Gastroesophageal sphincter (tissue), 3 donors: ENCODE measurements at regions not wholly inside any gene's neighbourhood (a gene's known extent, or its start where the extent isn't known, plus 50 kb on each side); places are given as distances from the start of the nearest gene placed in this dataset.

ENCODE experiments used
- POLR2AphosphoS5 ChIP-seq: sonication (generic); formaldehyde crosslinking; IDR thresholded peaks from one replicate; pipeline ENCODE4 v1.6.1; 2017; ENCODE audit warnings: antibody characterized with exemption
- TF ChIP-seq, protein P1 (sequence below), 4 experiments: fragments of 200-600 bp in 2 of 4; fragments of 450-650 bp in 2 of 4; sonication (generic) in 1 of 4; IDR thresholded peaks; one replicate each; pipeline ENCODE4 v1.5.1; 2017 to 2019; ENCODE audit warnings: antibody characterized with exemption in 4 of 4, mild to moderate bottlenecking in 2 of 4, moderate library complexity in 2 of 4

DNA sequence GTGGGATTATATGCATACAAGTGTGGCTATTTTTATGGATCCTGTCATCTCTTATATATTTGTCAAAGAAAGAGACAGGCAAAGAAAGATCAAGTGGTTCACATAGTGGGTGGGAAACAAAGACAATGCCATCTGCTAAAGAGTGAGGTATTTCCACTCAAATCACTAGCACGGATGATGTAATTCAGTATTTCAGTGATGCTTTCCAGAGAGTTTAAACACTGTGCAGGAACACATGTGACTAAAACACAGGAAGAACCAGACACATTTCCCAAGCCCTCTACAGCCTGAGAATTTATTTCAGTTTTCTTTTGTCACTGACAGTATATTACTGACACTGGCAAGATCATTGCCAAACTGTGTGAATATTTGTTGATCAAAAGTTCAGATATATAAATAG lies 885.7 kb upstream of the CELF2 start:
- TF ChIP-seq, protein P1, sequence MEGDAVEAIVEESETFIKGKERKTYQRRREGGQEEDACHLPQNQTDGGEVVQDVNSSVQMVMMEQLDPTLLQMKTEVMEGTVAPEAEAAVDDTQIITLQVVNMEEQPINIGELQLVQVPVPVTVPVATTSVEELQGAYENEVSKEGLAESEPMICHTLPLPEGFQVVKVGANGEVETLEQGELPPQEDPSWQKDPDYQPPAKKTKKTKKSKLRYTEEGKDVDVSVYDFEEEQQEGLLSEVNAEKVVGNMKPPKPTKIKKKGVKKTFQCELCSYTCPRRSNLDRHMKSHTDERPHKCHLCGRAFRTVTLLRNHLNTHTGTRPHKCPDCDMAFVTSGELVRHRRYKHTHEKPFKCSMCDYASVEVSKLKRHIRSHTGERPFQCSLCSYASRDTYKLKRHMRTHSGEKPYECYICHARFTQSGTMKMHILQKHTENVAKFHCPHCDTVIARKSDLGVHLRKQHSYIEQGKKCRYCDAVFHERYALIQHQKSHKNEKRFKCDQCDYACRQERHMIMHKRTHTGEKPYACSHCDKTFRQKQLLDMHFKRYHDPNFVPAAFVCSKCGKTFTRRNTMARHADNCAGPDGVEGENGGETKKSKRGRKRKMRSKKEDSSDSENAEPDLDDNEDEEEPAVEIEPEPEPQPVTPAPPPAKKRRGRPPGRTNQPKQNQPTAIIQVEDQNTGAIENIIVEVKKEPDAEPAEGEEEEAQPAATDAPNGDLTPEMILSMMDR (IDR thresholded peaks at IDR 0.05), result no peak
- no peak for TF ChIP-seq POLR2AphosphoS5
